ENCODE measurements at regions not wholly inside any gene's neighbourhood (a gene's known extent, or its start where the extent isn't known, plus 50 kb on each side); places are given as distances from the start of the nearest gene placed in this dataset.

GRCh38 chr3:20552605-20553275 lies 366.7 kb upstream of the SGO1 start:
- TF ChIP-seq PATZ1 (CRISPR knock-in tag; IDR thresholded peaks at IDR 0.05; ENCODE audit: borderline replicate concordance) (no peak), CSDC2 (CRISPR knock-in tag; IDR thresholded peaks at IDR 0.05) (no peak), SNAI2 (CRISPR knock-in tag; IDR thresholded peaks at IDR 0.05) (no peak), RARB (CRISPR knock-in tag; IDR thresholded peaks at IDR 0.05) (no peak), BACH2 (CRISPR knock-in tag; IDR thresholded peaks at IDR 0.05; ENCODE audit: borderline replicate concordance) (no peak), PPARA (CRISPR knock-in tag; IDR thresholded peaks at IDR 0.05; ENCODE audit: borderline replicate concordance) (no peak), TCF4 (CRISPR knock-in tag; IDR thresholded peaks at IDR 0.05; ENCODE audit: borderline replicate concordance) (no peak), CREB5 (CRISPR knock-in tag; IDR thresholded peaks at IDR 0.05; ENCODE audit: low read depth) (no peak)

Data from SK-N-SH treated with all-trans-retinoic acid at 6 μM for 48 hours (cell line).